ENCODE measurements at regions not wholly inside any gene's neighbourhood (a gene's known extent, or its start where the extent isn't known, plus 50 kb on each side); places are given as distances from the start of the nearest gene placed in this dataset.
"Not testable (repeated sequence)": the region's sequence is repeated elsewhere in the genome, so short reads cannot be mapped to it uniquely, and the experiment has no call there.

GRCh38 chr13:82952336-82952735, 929.9 kb downstream of the SLITRK1 start:
- TF ChIP-seq CTCF, POLR2A (IDR thresholded peaks at IDR 0.05): not testable (repeated sequence)
